GM23338 (cell line): ENCODE measurements at regions not wholly inside any gene's neighbourhood (a gene's known extent, or its start where the extent isn't known, plus 50 kb on each side); places are given as distances from the start of the nearest gene placed in this dataset.

Experiments
- ATAC-seq: fragments of 200-7000 bp; cut with Tn5 transposase; 3 replicates; pipeline ENCODE4 v1.9.1; 2020
- DNase-seq: peaks from one replicate; pipeline ENCODE4 v3.0.0-alpha.2; 2015; ENCODE audit warnings: low spot score
- H2AFZ ChIP-seq: fragments of 200-600 bp; sonication (generic); 2 replicates; pipeline ENCODE4 v1.8.0; 2016; ENCODE audit warnings: antibody characterized with exemption, mild to moderate bottlenecking, moderate library complexity
- H3F3A ChIP-seq: fragments of 200-600 bp; sonication (generic); replicated peaks from 2 replicates; pipeline ENCODE4 v1.8.0; 2017; ENCODE audit warnings: antibody characterized with exemption, mixed run types, low read depth
- H3K27ac ChIP-seq: fragments of 200-600 bp; sonication (generic); 2 replicates; pipeline ENCODE4 v1.6.1; 2016; ENCODE audit warnings: low read depth
- H3K27me3 ChIP-seq: fragments of 200-600 bp; sonication (generic); 2 replicates; pipeline ENCODE4 v1.8.0; 2016; ENCODE audit warnings: mild to moderate bottlenecking, mixed run types, moderate library complexity; ENCODE audit not compliant: insufficient read depth
- H3K36me3 ChIP-seq: fragments of 200-600 bp; sonication (generic); 2 replicates; pipeline ENCODE4 v1.8.0; 2016; ENCODE audit warnings: mild to moderate bottlenecking; ENCODE audit not compliant: insufficient read depth
- H3K4me1 ChIP-seq: fragments of 200-600 bp; sonication (generic); 2 replicates; pipeline ENCODE4 v1.8.0; 2016; ENCODE audit warnings: mild to moderate bottlenecking, moderate library complexity; ENCODE audit not compliant: insufficient read depth
- H3K4me2 ChIP-seq: fragments of 200-600 bp; sonication (generic); 2 replicates; pipeline ENCODE4 v1.7.1; 2017; ENCODE audit warnings: mixed run types
- H3K4me3 ChIP-seq: fragments of 200-600 bp; sonication (generic); 2 replicates; pipeline ENCODE4 v1.6.1; 2016; ENCODE audit warnings: mixed run types
- H3K79me2 ChIP-seq: fragments of 200-600 bp; sonication (generic); replicated peaks from 2 replicates; pipeline ENCODE4 v1.8.0; 2017; ENCODE audit warnings: mild to moderate bottlenecking; ENCODE audit not compliant: insufficient read depth
- H3K9me2 ChIP-seq: fragments of 200-600 bp; sonication (generic); 2 replicates; pipeline ENCODE4 v1.8.0; 2017; ENCODE audit not compliant: insufficient read depth
- H4K20me1 ChIP-seq: fragments of 200-600 bp; sonication (generic); replicated peaks from 2 replicates; pipeline ENCODE4 v1.8.0; 2017; ENCODE audit warnings: mild to moderate bottlenecking; ENCODE audit not compliant: insufficient read depth
- H3K27ac Mint-ChIP-seq: 2 replicates; pipeline ENCODE4 v1.8.0; 2020; ENCODE audit warnings: inconsistent platforms, mild to moderate bottlenecking, moderate library complexity, mixed read lengths
- H3K27me3 Mint-ChIP-seq: 3 replicates; pipeline ENCODE4 v1.8.0; 2022; ENCODE audit warnings: low read depth, mild to moderate bottlenecking, moderate library complexity, mixed read lengths, inconsistent platforms; ENCODE audit not compliant: insufficient read depth, poor library complexity
- H3K36me3 Mint-ChIP-seq: 3 replicates; pipeline ENCODE4 v1.8.0; 2021; ENCODE audit warnings: low read depth, mild to moderate bottlenecking, inconsistent platforms, moderate library complexity, mixed read lengths
- H3K4me1 Mint-ChIP-seq: 3 replicates; pipeline ENCODE4 v1.8.0; 2020; ENCODE audit warnings: mild to moderate bottlenecking, inconsistent platforms, mixed read lengths
- H3K4me3 Mint-ChIP-seq: 3 replicates; pipeline ENCODE4 v1.8.0; 2021; ENCODE audit warnings: moderate library complexity, mild to moderate bottlenecking, inconsistent platforms, mixed read lengths
- H3K9me3 Mint-ChIP-seq: 3 replicates; pipeline ENCODE4 v1.8.0; 2020; ENCODE audit warnings: moderate library complexity, mild to moderate bottlenecking, inconsistent platforms, mixed read lengths
- CTCF ChIP-seq, 2 experiments: fragments of 200-600 bp in 1 of 2; sonication (generic) in 1 of 2; conservative IDR thresholded peaks; 2 replicates each; pipeline versions ENCODE4 v1.5.1 to v1.6.1; 2016 to 2017; ENCODE audit warnings: antibody characterized with exemption in 2 of 2, low read depth in 2 of 2, mild to moderate bottlenecking in 2 of 2, moderate library complexity in 1 of 2
- JUNB ChIP-seq: IDR thresholded peaks from one replicate; pipeline ENCODE4 v1.6.1; 2016; ENCODE audit warnings: antibody characterized with exemption; ENCODE audit not compliant: unreplicated experiment
- ZNF462 ChIP-seq: fragments of 250-450 bp; sonication (Bioruptor Pico); IDR thresholded peaks from 2 replicates; pipeline ENCODE4 v1.5.0; 2020; ENCODE audit warnings: mild to moderate bottlenecking, moderate library complexity

GRCh38 chr13:86066611-86067365 is 267.6 kb upstream of the SLITRK6 start:
- Histone ChIP-seq H3K9me2 (peaks cover 4% of the 10 kb centered on the region; the same call in 1 of the 2 replicates), H2AFZ (no peak overlapping the region), H3K79me2 (no peaks in the 10 kb centered on the region), H3K4me2 (no peak overlapping the region), H3K27ac (no peak overlapping the region), H3K4me3 (no peak overlapping the region), H3F3A (no peaks in the 10 kb centered on the region), H4K20me1 (no peaks in the 10 kb centered on the region), H3K27me3 (no peaks in the 10 kb centered on the region), H3K4me1 (no peaks in the 10 kb centered on the region), H3K36me3 (no peaks in the 10 kb centered on the region)
- no peak for TF ChIP-seq JUNB
- no peak for TF ChIP-seq CTCF (conservative IDR thresholded peaks at IDR 0.05; ENCODE audit: low read depth in 2 of 2)
- TF ChIP-seq ZNF462 = no peak
- H3K27me3 Mint-ChIP-seq = no peaks in the 10 kb centered on the region
- no peaks in the 10 kb centered on the region for H3K4me1 Mint-ChIP-seq
- H3K27ac Mint-ChIP-seq = no peak overlapping the region
- peaks cover 2% of the 10 kb centered on the region; the same call in 1 of the 3 replicates for H3K36me3 Mint-ChIP-seq
- no peak for DNase-seq
- no peak overlapping the region for H3K4me3 Mint-ChIP-seq
- no peaks in the 10 kb centered on the region for H3K9me3 Mint-ChIP-seq
- no peak for ATAC-seq
